VCaP (cell line): ENCODE measurements at regions not wholly inside any gene's neighbourhood (a gene's known extent, or its start where the extent isn't known, plus 50 kb on each side); places are given as distances from the start of the nearest gene placed in this dataset.

Experiments
- H3K27ac ChIP-seq: fragments of 450-650 bp; 2 replicates; pipeline ENCODE4 v1.5.1; 2017
- TF ChIP-seq, protein P1 (sequence below): fragments of 450-650 bp; conservative IDR thresholded peaks from 2 replicates; pipeline ENCODE4 v1.5.1; 2017; ENCODE audit warnings: mild to moderate bottlenecking, moderate library complexity

DNA sequence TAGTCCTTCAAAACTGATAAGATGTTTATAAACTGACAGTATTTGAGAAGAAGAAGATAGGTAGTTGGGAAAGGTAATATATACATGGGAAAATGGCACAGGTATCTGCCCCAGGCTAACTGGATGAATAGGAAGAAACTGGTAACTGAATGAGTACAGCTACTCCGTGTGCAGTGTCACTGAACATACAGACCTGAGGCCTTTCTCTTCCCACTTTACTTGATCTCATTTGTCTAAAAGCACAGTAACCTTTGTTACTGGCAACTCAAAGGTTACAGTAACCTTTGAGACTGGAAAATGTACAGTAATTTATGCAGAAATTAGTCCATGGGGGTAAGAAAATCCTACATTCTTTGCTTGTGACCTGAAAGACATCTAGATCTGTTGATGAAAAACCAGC is 735.0 kb upstream of the RIOK2 start:
- H3K27ac ChIP-seq = no peak overlapping the region
- TF ChIP-seq, protein P1, sequence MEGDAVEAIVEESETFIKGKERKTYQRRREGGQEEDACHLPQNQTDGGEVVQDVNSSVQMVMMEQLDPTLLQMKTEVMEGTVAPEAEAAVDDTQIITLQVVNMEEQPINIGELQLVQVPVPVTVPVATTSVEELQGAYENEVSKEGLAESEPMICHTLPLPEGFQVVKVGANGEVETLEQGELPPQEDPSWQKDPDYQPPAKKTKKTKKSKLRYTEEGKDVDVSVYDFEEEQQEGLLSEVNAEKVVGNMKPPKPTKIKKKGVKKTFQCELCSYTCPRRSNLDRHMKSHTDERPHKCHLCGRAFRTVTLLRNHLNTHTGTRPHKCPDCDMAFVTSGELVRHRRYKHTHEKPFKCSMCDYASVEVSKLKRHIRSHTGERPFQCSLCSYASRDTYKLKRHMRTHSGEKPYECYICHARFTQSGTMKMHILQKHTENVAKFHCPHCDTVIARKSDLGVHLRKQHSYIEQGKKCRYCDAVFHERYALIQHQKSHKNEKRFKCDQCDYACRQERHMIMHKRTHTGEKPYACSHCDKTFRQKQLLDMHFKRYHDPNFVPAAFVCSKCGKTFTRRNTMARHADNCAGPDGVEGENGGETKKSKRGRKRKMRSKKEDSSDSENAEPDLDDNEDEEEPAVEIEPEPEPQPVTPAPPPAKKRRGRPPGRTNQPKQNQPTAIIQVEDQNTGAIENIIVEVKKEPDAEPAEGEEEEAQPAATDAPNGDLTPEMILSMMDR = no peak

DNA sequence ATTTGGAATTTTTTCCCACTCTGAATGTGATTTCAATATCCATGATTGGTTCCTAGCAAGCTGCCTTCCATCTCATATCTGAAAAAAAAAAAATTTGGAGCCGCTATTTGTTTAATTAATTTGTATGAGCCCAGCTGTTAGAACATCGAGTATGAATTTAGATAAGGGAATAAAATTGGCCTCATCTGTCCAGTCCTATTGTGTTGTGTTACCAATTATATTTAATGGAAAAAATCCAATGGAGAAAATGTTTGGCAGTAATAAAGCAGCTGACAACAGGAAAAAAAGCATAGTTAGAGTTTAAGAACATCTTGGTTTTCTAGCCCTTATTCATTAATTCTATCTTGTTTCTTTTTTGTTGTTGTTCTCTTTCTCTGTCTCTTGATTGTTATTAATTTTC is 735.6 kb upstream of the RIOK2 start:
- H3K27ac ChIP-seq = no peak overlapping the region

DNA sequence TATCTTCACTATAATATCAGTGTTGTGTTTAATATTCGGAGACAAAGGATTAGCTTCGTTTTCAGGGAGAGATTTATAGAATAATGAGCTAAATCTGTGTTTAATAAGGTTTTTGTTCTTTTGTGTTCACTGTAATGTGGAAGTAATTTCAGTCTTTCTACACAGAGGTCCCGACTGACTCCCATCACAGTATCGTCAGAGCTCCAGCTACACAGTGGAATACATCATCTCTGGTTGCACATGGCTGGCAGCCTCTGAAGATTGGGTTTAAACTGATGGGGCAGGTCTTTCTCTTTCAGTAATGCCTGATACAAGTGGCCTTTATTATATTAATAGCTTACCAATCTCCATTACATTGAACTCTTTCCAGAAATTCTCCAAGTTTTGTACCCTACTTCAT is 736.7 kb upstream of the RIOK2 start:
- no peak overlapping the region for H3K27ac ChIP-seq
- TF ChIP-seq, protein P1 = no peak

More for the DNA sequence above, 735.6 kb upstream of the RIOK2 start:
- TF ChIP-seq, protein P1 = no peak

DNA sequence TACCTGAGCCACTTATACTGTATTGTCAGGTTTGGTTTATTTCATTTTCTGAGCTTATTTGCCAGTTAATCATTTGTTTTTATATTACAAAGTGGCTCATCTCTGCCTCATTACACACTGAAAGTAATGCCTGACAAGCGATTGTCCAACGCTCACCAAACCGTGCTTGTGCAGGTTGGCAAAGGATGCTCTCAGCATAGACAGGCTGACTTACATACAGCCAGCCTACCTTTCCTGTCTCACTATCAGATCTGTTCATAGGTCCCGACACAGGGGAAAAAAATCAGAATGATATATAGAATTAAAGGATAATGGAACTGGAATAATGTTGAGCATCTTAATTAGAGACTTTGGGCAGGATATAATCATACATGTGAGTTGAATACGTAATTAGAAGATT is 739.7 kb upstream of the RIOK2 start:
- TF ChIP-seq, protein P1 = no peak
- H3K27ac ChIP-seq = no peak overlapping the region

DNA sequence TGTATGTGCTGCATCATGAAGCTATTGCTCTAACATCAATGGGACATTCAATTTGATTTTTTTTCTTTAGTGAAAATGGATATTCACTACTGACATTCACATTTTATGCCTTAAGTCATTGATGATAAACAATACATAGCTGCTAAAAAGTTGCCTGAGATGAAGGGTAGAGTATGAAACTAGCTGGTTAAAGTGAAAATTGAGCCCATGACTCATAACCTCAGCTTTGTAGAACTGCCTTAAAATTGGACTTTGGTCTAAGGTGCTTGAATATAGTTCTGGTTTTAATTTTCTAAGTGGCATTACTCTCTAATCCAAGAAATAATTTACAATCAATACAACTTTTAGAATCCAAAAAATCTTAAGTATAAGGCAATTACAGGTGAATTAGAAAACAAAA is 740.4 kb upstream of the RIOK2 start:
- no peak overlapping the region for H3K27ac ChIP-seq
- TF ChIP-seq, protein P1 = no peak

- TF ChIP-seq, protein P1 = no peak
- no peak overlapping the region for H3K27ac ChIP-seq
Measured at GRCh38 chr5:97923997-97924396, 741.0 kb upstream of the RIOK2 start.

GRCh38 chr5:97929383-97929782 is 746.3 kb upstream of the RIOK2 start:
- H3K27ac ChIP-seq = no peak overlapping the region
- TF ChIP-seq, protein P1 = no peak

GRCh38 chr5:97931829-97932228 is 748.8 kb upstream of the RIOK2 start:
- no peak overlapping the region for H3K27ac ChIP-seq
- TF ChIP-seq, protein P1 = no peak
